ENCODE measurements at regions not wholly inside any gene's neighbourhood (a gene's known extent, or its start where the extent isn't known, plus 50 kb on each side); places are given as distances from the start of the nearest gene placed in this dataset.

DNA sequence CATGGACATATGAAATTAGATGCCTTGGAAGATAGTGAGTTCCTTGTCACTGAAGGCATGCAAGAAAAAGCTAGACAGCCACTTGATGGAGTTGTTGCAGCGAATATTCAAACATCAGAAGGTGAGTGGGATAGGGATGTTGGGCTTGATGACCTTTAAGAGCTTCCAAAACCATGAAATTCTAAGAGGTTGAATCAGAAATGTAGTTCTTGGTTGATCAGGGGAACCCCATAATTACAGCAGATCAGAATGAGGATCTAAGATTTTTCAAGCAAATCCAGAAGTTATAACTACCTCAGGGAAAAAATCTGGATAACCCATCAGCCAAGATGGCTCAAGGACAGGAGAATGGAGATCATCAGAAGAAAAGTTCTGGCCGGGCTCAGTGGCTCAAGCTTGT lies 244.3 kb upstream of the NR4A3 start:
- no peaks in the 10 kb centered on the region for H3K9me3 ChIP-seq
- H3K4me3 ChIP-seq = no peak overlapping the region
- no peaks in the 10 kb centered on the region for H3K36me3 ChIP-seq
- no peaks in the 10 kb centered on the region for H3K27me3 ChIP-seq (replicated peaks; ENCODE audit: insufficient read depth)
- no peak for DNase-seq (ENCODE audit: low spot score)
- TF ChIP-seq, protein P1, sequence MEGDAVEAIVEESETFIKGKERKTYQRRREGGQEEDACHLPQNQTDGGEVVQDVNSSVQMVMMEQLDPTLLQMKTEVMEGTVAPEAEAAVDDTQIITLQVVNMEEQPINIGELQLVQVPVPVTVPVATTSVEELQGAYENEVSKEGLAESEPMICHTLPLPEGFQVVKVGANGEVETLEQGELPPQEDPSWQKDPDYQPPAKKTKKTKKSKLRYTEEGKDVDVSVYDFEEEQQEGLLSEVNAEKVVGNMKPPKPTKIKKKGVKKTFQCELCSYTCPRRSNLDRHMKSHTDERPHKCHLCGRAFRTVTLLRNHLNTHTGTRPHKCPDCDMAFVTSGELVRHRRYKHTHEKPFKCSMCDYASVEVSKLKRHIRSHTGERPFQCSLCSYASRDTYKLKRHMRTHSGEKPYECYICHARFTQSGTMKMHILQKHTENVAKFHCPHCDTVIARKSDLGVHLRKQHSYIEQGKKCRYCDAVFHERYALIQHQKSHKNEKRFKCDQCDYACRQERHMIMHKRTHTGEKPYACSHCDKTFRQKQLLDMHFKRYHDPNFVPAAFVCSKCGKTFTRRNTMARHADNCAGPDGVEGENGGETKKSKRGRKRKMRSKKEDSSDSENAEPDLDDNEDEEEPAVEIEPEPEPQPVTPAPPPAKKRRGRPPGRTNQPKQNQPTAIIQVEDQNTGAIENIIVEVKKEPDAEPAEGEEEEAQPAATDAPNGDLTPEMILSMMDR (IDR thresholded peaks at IDR 0.05) = no peak
- H3K27ac ChIP-seq = no peak overlapping the region
- H3K4me1 ChIP-seq (ENCODE audit: control insufficient read depth in 1 of 2, low read depth in 2 of 2) = peaks cover 0 to 10% of the 10 kb centered on the region in 2 donors
- no peak for ATAC-seq (ENCODE audit: insufficient number of reproducible peaks, low FRiP score, low read depth)

GRCh38 chr9:99578666-99579065 lies 243.0 kb upstream of the NR4A3 start:
- no peak overlapping the region for H3K27ac ChIP-seq
- DNase-seq (ENCODE audit: low spot score) (no peak), ATAC-seq (ENCODE audit: insufficient number of reproducible peaks, low FRiP score, low read depth) (no peak)
- no peak overlapping the region for H3K4me3 ChIP-seq
- H3K4me1 ChIP-seq (ENCODE audit: control insufficient read depth in 1 of 2, low read depth in 2 of 2) = no peaks in the 10 kb centered on the region
- TF ChIP-seq, protein P1 (IDR thresholded peaks at IDR 0.05) = no peak
- no peaks in the 10 kb centered on the region for H3K36me3 ChIP-seq
- H3K27me3 ChIP-seq (replicated peaks; ENCODE audit: insufficient read depth) = no peaks in the 10 kb centered on the region
- H3K9me3 ChIP-seq = no peaks in the 10 kb centered on the region

GRCh38 chr9:99579964-99580363 lies 241.7 kb upstream of the NR4A3 start:
- no peaks in the 10 kb centered on the region for H3K27me3 ChIP-seq (replicated peaks; ENCODE audit: insufficient read depth)
- no peak overlapping the region for H3K4me3 ChIP-seq
- no peak overlapping the region for H3K27ac ChIP-seq
- DNase-seq (ENCODE audit: low spot score) = no peak
- ATAC-seq (ENCODE audit: insufficient number of reproducible peaks, low FRiP score, low read depth) = no peak
- H3K36me3 ChIP-seq = no peaks in the 10 kb centered on the region
- H3K4me1 ChIP-seq (ENCODE audit: control insufficient read depth in 1 of 2, low read depth in 2 of 2) = no peaks in the 10 kb centered on the region
- no peaks in the 10 kb centered on the region for H3K9me3 ChIP-seq
- TF ChIP-seq, protein P1 (IDR thresholded peaks at IDR 0.05) = no peak

DNA sequence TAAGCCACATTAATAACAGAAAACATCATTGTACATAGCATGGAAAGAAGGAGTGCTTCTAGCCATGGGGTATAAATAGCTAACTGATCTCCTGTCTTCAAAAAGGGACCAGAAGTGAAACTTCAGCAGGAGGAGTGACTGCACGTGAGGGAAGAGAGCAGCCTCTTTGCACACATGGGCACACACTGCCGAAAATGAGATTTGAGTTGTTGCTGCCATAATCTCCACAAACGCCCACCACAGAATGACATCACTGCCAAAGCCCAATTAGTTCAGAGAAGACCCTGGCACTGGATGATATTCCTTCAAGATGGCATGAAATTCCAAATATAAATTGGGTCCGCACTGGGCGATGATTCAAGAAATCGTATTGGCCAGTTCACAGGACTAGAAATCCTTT lies 238.9 kb upstream of the NR4A3 start:
- no peaks in the 10 kb centered on the region for H3K4me1 ChIP-seq (ENCODE audit: control insufficient read depth in 1 of 2, low read depth in 2 of 2)
- no peak overlapping the region for H3K4me3 ChIP-seq
- H3K27me3 ChIP-seq (replicated peaks; ENCODE audit: insufficient read depth) = no peaks in the 10 kb centered on the region
- H3K36me3 ChIP-seq = no peaks in the 10 kb centered on the region
- no peak overlapping the region for H3K27ac ChIP-seq
- TF ChIP-seq, protein P1 (IDR thresholded peaks at IDR 0.05) = no peak
- no peak for ATAC-seq (ENCODE audit: insufficient number of reproducible peaks, low FRiP score, low read depth)
- H3K9me3 ChIP-seq = no peaks in the 10 kb centered on the region
- DNase-seq (ENCODE audit: low spot score) = no peak

DNA sequence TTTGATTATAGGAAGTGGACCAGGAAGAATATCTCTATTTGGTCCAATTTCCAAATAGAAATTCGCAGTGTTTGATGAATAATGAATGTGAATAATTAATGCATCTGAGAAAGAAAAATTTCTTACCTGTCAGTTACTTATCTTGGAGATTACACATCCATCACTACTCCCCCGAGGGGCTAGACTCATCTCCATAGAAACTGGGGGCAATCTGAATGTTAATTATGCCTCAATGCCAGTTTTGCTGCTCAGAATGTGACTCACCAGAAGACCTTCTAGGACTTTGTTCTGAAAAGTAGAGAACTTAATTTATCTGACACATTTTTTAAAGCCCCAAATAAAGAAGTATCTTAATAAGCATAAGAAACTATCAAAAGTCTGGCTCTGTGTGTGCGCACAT lies 233.4 kb upstream of the NR4A3 start:
- H3K4me1 ChIP-seq (ENCODE audit: control insufficient read depth in 1 of 2, low read depth in 2 of 2) = no peaks in the 10 kb centered on the region
- no peaks in the 10 kb centered on the region for H3K36me3 ChIP-seq
- H3K4me3 ChIP-seq = no peak overlapping the region
- no peaks in the 10 kb centered on the region for H3K9me3 ChIP-seq
- H3K27ac ChIP-seq = no peak overlapping the region
- TF ChIP-seq, protein P1 (IDR thresholded peaks at IDR 0.05) = no peak
- DNase-seq (ENCODE audit: low spot score) (no peak), ATAC-seq (ENCODE audit: insufficient number of reproducible peaks, low FRiP score, low read depth) (no peak)
- H3K27me3 ChIP-seq (replicated peaks; ENCODE audit: insufficient read depth) = no peaks in the 10 kb centered on the region
